ENCODE measurements at regions not wholly inside any gene's neighbourhood (a gene's known extent, or its start where the extent isn't known, plus 50 kb on each side); places are given as distances from the start of the nearest gene placed in this dataset.

GRCh38 chr10:76642358-76642757 is 995.2 kb downstream of the KCNMA1 start:
- TF ChIP-seq POLR2AphosphoS5 (IDR thresholded peaks at IDR 0.05) (no peak), EP300 (IDR thresholded peaks at IDR 0.05) (no peak), CTCF (IDR thresholded peaks at IDR 0.05) (no peak), POLR2A (IDR thresholded peaks at IDR 0.05; ENCODE audit: low read depth) (no peak)
- WGBS, result 70% methylated on average over 1 of the region's 1 CpG
- Histone ChIP-seq H3K9me3 (no peaks in the 10 kb centered on the region), H3K36me3 (no peaks in the 10 kb centered on the region), H3K27ac (replicated peaks in 1 of 4) (no peak overlapping the region), H3K4me3 (no peak overlapping the region), H3K4me1 (peaks cover 0 to 49% (median 26%) of the 10 kb centered on the region in 4 donors), H3K27me3 (no peaks in the 10 kb centered on the region)
- intact Hi-C loops (cut with DNase I), result no loop called here
- DNase-seq (ENCODE audit: extremely low spot score), result no peak

DNA sequence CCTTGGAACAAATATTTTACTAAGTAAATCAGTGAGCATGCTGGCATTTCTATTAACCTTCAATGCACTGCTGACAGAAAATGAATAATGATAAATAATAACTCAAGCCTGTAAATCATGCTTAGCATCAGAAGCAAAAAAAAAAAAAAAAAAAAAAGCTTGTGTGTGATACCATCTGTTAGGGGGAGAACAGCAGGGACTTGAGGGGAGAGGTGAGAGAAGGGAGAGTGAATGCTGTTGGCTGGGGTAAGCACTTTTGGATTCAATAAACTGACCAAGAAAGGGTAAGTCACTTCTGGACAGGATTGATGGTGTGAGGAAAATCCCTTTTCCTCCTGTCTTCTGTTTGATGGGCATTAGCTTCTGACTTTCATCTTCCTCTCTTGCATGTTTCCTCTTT is 996.4 kb downstream of the KCNMA1 start:
- TF ChIP-seq POLR2AphosphoS5 (IDR thresholded peaks at IDR 0.05), result no peak
- no peak for TF ChIP-seq CTCF (IDR thresholded peaks at IDR 0.05)
- no peak for TF ChIP-seq EP300 (IDR thresholded peaks at IDR 0.05)
- TF ChIP-seq POLR2A (IDR thresholded peaks at IDR 0.05; ENCODE audit: low read depth), result no peak
- DNase-seq (ENCODE audit: extremely low spot score), result no peak
- no peaks in the 10 kb centered on the region for H3K27me3 ChIP-seq
- no peak overlapping the region for H3K4me3 ChIP-seq
- no peak overlapping the region for H3K27ac ChIP-seq (replicated peaks in 1 of 4)
- no peaks in the 10 kb centered on the region for H3K9me3 ChIP-seq
- intact Hi-C loops (cut with DNase I), result no loop called here
- H3K36me3 ChIP-seq, result no peaks in the 10 kb centered on the region
- H3K4me1 ChIP-seq, result peaks cover 0 to 50% (median 26%) of the 10 kb centered on the region in 4 donors

- no peaks in the 10 kb centered on the region for H3K9me3 ChIP-seq
- no peak for TF ChIP-seq EP300 (IDR thresholded peaks at IDR 0.05)
- TF ChIP-seq POLR2AphosphoS5 (IDR thresholded peaks at IDR 0.05), result peak in 1 of 2 donors; percentile 5
- H3K27ac ChIP-seq (replicated peaks in 1 of 4), result no peak overlapping the region
- intact Hi-C loops (cut with DNase I), result no loop called here
- no peak overlapping the region for H3K4me3 ChIP-seq
- no peaks in the 10 kb centered on the region for H3K36me3 ChIP-seq
- DNase-seq (ENCODE audit: extremely low spot score), result no peak
- WGBS, result 56% methylated on average over 5 of the region's 5 CpGs
- H3K4me1 ChIP-seq, result peaks cover 0 to 50% (median 26%) of the 10 kb centered on the region in 4 donors
- no peaks in the 10 kb centered on the region for H3K27me3 ChIP-seq
These were observed 996.8 kb downstream of the KCNMA1 start for GRCh38 chr10:76640806-76641205.

DNA sequence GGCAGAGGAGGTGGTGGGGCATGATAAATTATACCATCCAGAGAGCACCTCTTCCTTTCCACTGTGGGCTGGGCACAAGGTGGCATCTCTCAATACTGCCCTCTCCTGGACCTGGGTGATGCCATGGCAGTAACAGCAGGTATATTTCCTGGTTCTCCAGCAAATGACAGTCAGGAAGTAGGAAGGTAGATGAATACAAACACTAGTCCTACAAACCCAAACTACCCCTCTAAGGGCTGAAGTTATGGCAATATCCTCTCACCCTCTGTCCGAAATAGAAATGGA is 1004.9 kb downstream of the KCNMA1 start:
- intact Hi-C loops (cut with DNase I), result no loop called here
- no peaks in the 10 kb centered on the region for H3K9me3 ChIP-seq
- WGBS, result 100% methylated on average over 1 of the region's 1 CpG
- no peak overlapping the region for H3K4me3 ChIP-seq
- no peaks in the 10 kb centered on the region for H3K27me3 ChIP-seq
- H3K27ac ChIP-seq (replicated peaks in 1 of 4), result no peak overlapping the region
- DNase-seq (ENCODE audit: extremely low spot score), result no peak
- H3K36me3 ChIP-seq, result no peaks in the 10 kb centered on the region
- TF ChIP-seq CTCF (IDR thresholded peaks at IDR 0.05), result peak in 1 of 3 experiments; percentile 20
- no peak for TF ChIP-seq POLR2AphosphoS5 (IDR thresholded peaks at IDR 0.05)
- TF ChIP-seq EP300 (IDR thresholded peaks at IDR 0.05), result no peak
- no peak for TF ChIP-seq POLR2A (IDR thresholded peaks at IDR 0.05; ENCODE audit: low read depth)
- H3K4me1 ChIP-seq, result peaks cover 0 to 22% (median 9%) of the 10 kb centered on the region in 4 donors

DNA sequence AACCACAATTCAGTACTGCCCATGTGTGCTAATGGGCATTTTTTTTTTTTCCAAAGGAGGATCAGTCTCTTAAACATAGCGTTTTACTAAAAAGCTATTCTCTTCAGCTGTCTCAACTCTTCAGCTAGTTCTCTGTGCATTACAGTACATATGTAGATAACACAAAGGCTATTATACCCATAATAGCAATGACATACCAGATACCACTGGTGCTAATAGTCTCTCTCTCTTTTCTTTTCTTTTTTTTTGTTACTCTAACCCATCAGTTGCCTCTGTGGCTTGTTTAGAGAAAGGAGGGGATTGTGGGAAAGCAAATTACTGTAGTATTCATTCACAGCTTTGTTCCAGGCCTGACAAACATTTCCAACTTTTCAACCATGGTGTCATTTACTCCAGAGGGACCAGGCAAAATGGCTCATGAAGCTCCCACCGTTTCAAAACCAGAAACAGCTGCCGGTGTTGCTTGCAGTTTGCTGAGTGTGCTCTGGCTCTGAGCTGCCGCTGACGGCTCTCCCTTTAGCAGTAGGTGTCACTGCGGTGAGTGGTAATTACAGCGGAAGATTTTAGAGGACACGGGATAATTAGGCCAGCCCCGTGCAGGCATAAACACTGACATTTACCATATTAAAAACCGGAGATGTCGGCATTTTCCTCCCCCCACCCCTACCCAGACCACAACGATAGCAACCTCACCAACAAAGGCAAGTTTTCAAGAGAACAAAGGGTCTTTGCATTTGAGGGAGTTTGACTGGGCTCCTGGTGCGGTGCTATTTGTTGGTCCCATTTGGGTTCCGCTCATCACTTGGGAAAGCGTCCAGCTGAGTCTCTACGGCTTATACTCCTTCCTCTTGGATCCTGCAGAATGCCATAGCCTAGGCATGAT is 1005.5 kb downstream of the KCNMA1 start:
- Histone ChIP-seq H3K27ac (replicated peaks in 1 of 4) (no peak overlapping the region), H3K4me1 (peaks cover 0 to 18% (median 9%) of the 10 kb centered on the region in 4 donors), H3K27me3 (no peaks in the 10 kb centered on the region), H3K4me3 (no peak overlapping the region), H3K9me3 (no peaks in the 10 kb centered on the region), H3K36me3 (no peaks in the 10 kb centered on the region)
- WGBS, result 55% methylated on average over 16 of the region's 16 CpGs
- no peak for DNase-seq (ENCODE audit: extremely low spot score)
- intact Hi-C loops (cut with DNase I), result no loop called here
- no peak for TF ChIP-seq EP300 (IDR thresholded peaks at IDR 0.05)
- TF ChIP-seq POLR2AphosphoS5 (IDR thresholded peaks at IDR 0.05), result no peak
- TF ChIP-seq POLR2A (IDR thresholded peaks at IDR 0.05; ENCODE audit: low read depth), result no peak
- TF ChIP-seq CTCF (IDR thresholded peaks at IDR 0.05), result no peak

Measured in esophagus muscularis mucosa (tissue), 4 donors.